Upper lobe of left lung (tissue), 4 donors: ENCODE measurements at regions not wholly inside any gene's neighbourhood (a gene's known extent, or its start where the extent isn't known, plus 50 kb on each side); places are given as distances from the start of the nearest gene placed in this dataset.

ENCODE experiments used
- EP300 ChIP-seq, 4 donors: sonication (generic); formaldehyde crosslinking; IDR thresholded peaks; one replicate each; pipeline ENCODE4 v1.5.1; 2017; ENCODE audit warnings: antibody characterized with exemption in 4 of 4, control low read depth in 2 of 4
- POLR2A ChIP-seq, 4 donors: fragments of 450-650 bp; IDR thresholded peaks; one replicate each; pipeline ENCODE4 v1.5.1; 2016 to 2017; ENCODE audit warnings: antibody characterized with exemption in 4 of 4, mild to moderate bottlenecking in 2 of 4
- POLR2AphosphoS5 ChIP-seq, 2 donors: sonication (generic); formaldehyde crosslinking; IDR thresholded peaks; one replicate each; pipeline ENCODE4 v1.5.1; 2017; ENCODE audit warnings: antibody characterized with exemption in 2 of 2
- TF ChIP-seq, protein P1 (sequence below), 6 experiments: fragments of 450-650 bp in 4 of 6; fragments of 200-600 bp in 2 of 6; sonication (generic) in 2 of 6; IDR thresholded peaks; one replicate each; pipeline ENCODE4 v1.5.1; 2016 to 2019; ENCODE audit warnings: antibody characterized with exemption in 6 of 6

DNA sequence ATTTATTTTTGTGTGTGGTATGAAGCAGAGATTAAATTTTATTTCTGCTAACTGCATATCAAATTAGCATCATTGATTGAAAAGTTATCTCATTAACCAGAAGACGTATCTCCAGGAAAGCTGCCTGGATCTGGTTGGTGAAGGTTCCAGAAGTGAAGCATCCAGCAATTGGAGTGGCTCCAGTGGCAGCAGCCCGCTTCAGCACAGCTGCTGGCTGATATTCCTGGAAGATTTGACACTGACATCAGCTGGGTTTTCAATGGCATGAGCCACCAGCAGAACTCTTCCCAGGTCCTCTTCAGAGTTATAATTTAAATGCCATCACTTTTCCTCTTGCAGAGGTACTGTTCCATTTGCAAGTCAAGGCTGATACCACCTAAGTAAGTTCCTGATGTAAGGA lies 363.5 kb downstream of the BCKDHB start:
- TF ChIP-seq, protein P1, sequence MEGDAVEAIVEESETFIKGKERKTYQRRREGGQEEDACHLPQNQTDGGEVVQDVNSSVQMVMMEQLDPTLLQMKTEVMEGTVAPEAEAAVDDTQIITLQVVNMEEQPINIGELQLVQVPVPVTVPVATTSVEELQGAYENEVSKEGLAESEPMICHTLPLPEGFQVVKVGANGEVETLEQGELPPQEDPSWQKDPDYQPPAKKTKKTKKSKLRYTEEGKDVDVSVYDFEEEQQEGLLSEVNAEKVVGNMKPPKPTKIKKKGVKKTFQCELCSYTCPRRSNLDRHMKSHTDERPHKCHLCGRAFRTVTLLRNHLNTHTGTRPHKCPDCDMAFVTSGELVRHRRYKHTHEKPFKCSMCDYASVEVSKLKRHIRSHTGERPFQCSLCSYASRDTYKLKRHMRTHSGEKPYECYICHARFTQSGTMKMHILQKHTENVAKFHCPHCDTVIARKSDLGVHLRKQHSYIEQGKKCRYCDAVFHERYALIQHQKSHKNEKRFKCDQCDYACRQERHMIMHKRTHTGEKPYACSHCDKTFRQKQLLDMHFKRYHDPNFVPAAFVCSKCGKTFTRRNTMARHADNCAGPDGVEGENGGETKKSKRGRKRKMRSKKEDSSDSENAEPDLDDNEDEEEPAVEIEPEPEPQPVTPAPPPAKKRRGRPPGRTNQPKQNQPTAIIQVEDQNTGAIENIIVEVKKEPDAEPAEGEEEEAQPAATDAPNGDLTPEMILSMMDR (IDR thresholded peaks at IDR 0.05): no peak
- TF ChIP-seq POLR2A (IDR thresholded peaks at IDR 0.05): no peak
- no peak for TF ChIP-seq POLR2AphosphoS5 (IDR thresholded peaks at IDR 0.05)
- no peak for TF ChIP-seq EP300 (IDR thresholded peaks at IDR 0.05)
